GM11168 (cell line): ENCODE measurements at regions not wholly inside any gene's neighbourhood (a gene's known extent, or its start where the extent isn't known, plus 50 kb on each side); places are given as distances from the start of the nearest gene placed in this dataset.
"Not testable (repeated sequence)": the region's sequence is repeated elsewhere in the genome, so short reads cannot be mapped to it uniquely, and the experiment has no call there.

ENCODE experiments used
- in situ Hi-C: fragments of 300-500 bp; cut with MboI; formaldehyde crosslinking; loops from one replicate; pipeline ENCODE4 v1.12.0; 2022; ENCODE audit warnings: low sequenced_read_pairs; ENCODE audit not compliant: unreplicated experiment

DNA sequence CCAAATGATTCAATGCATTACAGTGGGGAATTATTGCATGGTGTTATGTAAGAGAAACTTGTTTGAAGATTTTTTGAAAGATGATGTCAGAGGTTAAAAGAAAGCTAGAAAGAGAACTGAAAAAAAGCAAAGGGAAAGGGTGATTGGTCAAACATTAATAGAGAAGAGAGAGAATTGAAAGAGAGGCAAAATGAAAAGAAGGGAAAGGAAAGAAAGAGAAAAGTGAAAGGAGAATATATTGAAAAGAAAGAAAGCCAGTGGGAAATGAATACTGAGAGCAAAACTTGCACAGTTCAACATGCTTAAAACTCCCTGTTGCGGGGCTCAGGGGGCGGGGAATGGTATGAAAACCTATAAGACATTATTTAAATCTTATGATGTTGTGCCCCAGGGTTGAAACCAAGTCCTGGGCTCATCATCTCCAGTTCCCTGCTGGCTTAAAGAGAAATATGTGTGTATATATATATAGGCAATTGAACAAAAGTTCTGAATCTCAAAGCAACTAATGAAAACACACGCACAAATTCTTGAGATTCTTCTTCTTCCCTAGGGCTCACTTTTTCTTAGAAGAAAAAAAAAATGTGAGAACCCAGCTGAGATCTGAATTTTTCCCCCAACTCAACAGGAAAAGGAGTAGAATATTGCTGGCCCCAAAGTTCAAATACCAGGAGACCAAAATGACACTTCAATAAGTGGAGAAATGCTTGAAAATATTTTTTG lies 2045.9 kb upstream of the CELF4 start:
- in situ Hi-C loops = no loop called here

- in situ Hi-C loops = no loop called here
These were observed 2041.4 kb upstream of the CELF4 start for GRCh38 chr18:39607034-39607433.

DNA sequence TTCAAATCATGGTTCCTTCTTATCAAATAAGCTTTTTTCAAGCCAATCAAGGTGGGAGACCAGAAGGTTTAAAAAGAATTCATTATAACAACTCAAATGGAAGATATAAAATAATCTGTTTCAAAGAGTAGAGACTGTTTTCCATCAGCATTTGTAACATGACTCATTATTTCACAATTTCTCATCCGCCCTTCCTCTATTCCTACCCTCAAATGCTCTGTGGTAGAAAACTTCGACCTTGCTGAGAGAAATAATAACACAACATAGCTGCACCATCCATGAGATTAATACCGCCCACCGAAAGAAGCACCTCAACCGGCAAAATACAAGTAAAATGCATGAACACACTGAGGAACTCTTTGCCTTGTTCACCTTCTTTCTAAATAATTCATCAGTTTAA lies 2039.2 kb upstream of the CELF4 start:
- in situ Hi-C loops = no loop called here

DNA sequence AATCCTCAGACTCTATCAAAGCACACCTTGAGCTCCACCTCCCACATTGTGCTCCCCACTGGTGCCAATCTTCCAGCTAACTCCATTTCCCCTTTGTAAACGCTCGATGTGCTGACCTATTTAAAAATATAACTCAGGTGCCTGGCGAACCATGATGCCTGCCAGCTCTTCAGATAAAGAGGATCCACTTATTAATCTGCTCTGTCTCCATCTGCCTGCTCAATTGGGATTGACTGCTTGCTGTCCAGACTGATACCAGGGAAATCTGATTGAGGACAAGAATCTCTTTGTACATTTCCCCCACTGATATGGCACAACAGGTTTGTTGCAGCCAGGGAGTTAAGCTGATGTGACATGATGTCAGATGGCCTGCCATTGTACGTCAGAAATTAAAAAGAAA lies 2036.5 kb upstream of the CELF4 start:
- in situ Hi-C loops = no loop called here

GRCh38 chr18:39600894-39601293 lies 2035.3 kb upstream of the CELF4 start:
- in situ Hi-C loops = no loop called here

DNA sequence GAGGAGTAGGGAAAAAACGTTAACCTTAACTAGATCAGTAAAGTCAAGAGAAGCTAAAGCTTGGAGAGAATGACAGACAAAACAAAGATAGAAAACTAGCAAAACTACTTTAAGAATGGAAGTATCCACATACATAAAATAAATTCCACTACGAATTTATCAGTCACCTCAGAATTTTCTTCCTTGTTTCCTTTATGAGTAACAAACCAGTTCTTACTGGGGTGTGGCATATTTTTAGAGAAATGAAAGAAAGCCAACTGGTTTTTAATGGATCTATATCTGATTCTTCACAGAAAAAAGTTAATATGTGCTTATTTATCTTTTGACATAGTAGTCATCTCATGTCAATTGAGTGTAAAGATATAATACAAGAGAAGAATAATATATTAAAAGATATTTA lies 2033.7 kb upstream of the CELF4 start:
- in situ Hi-C loops = loop anchor here (10.0 kb wide), 1 partner anchor 1464 kb away; no protein-coding TSS in a partner anchor

- in situ Hi-C loops = loop anchor here (10.0 kb wide), 1 partner anchor 1462 kb away; no protein-coding TSS in a partner anchor
These were observed 2031.3 kb upstream of the CELF4 start for GRCh38 chr18:39596891-39597290.

DNA sequence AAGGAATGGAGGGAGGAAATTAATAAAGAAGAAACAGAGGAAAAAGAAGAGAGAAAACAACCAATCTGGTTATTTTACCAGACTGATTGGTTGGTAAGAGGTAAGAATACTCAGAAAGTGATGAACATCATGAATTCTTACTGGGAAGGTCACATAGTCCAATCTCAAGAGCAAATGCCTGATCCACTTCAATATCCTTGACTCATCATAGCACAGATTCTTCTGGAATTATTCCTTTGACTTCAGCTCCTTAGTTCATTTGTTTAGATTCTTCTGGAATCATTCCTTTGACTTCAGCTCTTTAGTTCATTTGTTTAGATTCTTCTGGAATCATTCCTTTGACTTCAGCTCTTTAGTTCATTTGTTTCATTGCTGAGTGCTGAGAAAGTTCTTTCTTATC lies 2030.6 kb upstream of the CELF4 start:
- in situ Hi-C loops = loop anchor here (10.0 kb wide), 1 partner anchor 1461 kb away; no protein-coding TSS in a partner anchor

- in situ Hi-C loops = loop anchor here (10.0 kb wide), 1 partner anchor 1459 kb away; no protein-coding TSS in a partner anchor
These were observed 2028.6 kb upstream of the CELF4 start for GRCh38 chr18:39594206-39594605.

- in situ Hi-C loops = loop anchor here (10.0 kb wide), 1 partner anchor 1457 kb away; no protein-coding TSS in a partner anchor
These were observed 2026.1 kb upstream of the CELF4 start for GRCh38 chr18:39591649-39592048.

DNA sequence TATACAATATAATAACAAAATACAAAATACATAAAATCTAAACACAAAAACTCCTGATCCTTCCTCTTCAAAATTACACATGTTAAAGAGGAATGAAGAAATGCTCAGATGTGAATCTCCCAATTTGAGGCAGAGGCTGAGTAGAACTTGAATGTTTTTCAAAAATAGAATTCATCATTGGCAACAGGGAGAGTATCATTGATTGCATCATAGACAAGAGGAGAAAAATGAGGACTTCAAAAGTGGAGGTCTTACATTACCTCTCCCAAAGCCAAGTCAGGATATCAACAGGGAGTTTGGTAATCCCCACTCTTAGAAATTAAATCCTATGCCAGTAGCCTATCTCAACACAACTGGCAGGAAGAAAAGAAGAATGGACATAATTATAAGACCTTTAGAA lies 2023.9 kb upstream of the CELF4 start:
- in situ Hi-C loops = no loop called here

GRCh38 chr18:39587586-39587985 lies 2022.0 kb upstream of the CELF4 start:
- in situ Hi-C loops = no loop called here

DNA sequence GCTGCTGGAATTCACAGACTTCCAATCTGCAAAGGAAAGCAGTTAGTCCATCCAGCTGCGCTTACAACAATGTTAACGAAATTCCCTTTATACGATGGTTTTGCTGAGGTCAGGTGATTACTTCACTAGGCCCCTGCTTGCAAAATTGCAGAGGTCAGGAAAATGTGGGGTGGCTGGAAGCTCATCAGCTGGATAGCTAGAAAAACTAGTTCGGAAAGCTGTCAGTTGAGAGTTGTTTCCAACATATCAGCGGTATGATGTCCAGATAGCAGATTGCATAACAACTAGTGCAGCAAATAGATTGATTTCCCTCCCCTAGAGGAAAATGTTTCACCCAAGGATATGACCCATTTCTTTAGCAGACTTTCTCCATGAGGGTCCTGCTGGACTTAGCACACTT lies 2021.1 kb upstream of the CELF4 start:
- in situ Hi-C loops = no loop called here

DNA sequence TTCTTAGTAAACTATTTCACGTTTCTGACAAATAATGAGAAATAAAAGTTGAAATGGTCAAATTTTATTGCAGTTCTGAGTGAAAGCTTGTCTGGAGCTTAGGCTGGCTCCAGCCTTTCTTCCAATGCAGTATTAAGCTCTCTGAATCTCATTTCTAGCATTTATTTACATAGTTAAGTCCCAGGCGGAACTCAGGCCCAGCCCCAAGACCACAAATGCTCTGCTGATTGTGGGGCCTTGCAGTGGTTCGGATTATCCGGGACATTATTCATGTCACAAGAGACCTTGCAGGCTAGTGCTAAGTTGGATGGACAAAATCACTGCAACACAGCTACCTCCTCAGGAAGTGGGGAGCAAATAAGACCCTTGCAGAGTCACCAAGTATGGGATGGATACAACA lies 2009.3 kb upstream of the CELF4 start:
- in situ Hi-C loops = no loop called here

- in situ Hi-C loops = no loop called here
These were observed 2005.9 kb upstream of the CELF4 start for GRCh38 chr18:39571511-39571910.

- in situ Hi-C loops = not testable (repeated sequence)
These were observed 2000.1 kb upstream of the CELF4 start for GRCh38 chr18:39565551-39566230.

DNA sequence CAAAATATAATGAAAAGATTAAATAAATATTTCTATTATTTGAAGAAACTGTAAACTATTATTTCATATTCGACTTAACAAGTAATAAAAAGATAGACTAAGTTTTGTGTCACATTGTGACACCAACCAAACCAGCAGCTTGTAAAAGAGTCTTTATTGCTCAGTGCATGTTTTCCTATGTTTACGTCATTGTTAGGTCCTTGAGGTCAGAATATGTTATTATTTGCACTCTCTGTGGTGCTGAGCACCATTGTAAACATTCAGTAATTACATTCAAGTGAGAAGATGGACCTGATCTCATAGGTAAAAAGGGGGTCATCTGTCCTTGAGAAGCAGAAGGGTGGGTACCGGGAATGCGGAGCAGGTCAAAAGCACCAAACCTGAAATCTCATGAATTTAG lies 1999.1 kb upstream of the CELF4 start:
- in situ Hi-C loops = no loop called here

GRCh38 chr18:39561126-39561525 lies 1995.5 kb upstream of the CELF4 start:
- in situ Hi-C loops = no loop called here

- in situ Hi-C loops = no loop called here
These were observed 1993.1 kb upstream of the CELF4 start for GRCh38 chr18:39558658-39559057.

DNA sequence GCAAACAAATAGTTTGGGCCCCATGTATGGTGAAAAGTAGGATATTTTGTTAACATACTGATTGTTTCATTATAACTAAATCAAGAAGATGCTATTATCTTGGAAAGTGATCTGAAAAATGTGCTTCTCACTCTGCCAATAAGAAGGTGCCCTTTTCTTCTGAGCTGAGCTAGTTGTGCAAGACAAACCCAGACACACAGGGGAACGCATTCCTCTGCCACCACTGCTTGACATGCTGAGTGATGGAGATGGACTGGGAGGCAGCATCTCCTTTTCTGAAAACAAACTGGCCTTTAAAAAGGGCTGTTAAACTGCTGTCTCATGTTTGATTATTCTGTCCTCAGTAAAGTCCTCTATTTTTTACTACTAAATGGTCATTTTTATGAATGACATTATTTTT lies 1989.9 kb upstream of the CELF4 start:
- in situ Hi-C loops = no loop called here

GRCh38 chr18:39550701-39551100 lies 1985.1 kb upstream of the CELF4 start:
- in situ Hi-C loops = no loop called here

DNA sequence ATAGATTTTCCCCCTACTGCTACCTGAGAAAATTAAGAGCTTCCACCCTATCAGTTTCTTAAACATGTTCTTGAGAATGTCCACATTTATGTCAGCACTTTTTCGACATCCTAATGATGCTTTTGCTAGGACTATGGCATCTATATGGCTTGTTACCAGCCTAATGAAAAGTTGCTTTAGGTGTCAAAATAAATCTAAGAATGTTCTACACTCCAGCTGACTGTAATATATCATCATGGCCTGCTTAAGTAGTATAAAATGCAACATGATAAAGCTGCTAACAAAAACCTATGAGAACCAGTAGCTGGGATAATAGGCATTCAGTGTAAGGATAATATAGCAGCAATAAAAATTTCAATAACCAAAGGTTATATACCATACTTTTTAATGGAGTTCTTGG lies 1983.5 kb upstream of the CELF4 start:
- in situ Hi-C loops = no loop called here
